ENCODE measurements at regions not wholly inside any gene's neighbourhood (a gene's known extent, or its start where the extent isn't known, plus 50 kb on each side); places are given as distances from the start of the nearest gene placed in this dataset.

GRCh38 chr16:26273607-26274006 is 581.8 kb downstream of the HS3ST4 start:
- no peaks in the 10 kb centered on the region for H3K4me1 Mint-ChIP-seq (ENCODE audit: unreplicated experiment)
- no peak for DNase-seq (ENCODE audit: low spot score)
- no peaks in the 10 kb centered on the region for H3K36me3 Mint-ChIP-seq (ENCODE audit: low read depth, unreplicated experiment)
- H3K27me3 Mint-ChIP-seq (ENCODE audit: unreplicated experiment), result no peaks in the 10 kb centered on the region
- H3K9me3 Mint-ChIP-seq (ENCODE audit: unreplicated experiment), result no peaks in the 10 kb centered on the region
- TF ChIP-seq CTCF (IDR thresholded peaks at IDR 0.05; ENCODE audit: unreplicated experiment), result no peak
- no peak overlapping the region for H3K4me3 Mint-ChIP-seq (ENCODE audit: unreplicated experiment)
- no peak overlapping the region for H3K27ac Mint-ChIP-seq (ENCODE audit: unreplicated experiment)

DNA sequence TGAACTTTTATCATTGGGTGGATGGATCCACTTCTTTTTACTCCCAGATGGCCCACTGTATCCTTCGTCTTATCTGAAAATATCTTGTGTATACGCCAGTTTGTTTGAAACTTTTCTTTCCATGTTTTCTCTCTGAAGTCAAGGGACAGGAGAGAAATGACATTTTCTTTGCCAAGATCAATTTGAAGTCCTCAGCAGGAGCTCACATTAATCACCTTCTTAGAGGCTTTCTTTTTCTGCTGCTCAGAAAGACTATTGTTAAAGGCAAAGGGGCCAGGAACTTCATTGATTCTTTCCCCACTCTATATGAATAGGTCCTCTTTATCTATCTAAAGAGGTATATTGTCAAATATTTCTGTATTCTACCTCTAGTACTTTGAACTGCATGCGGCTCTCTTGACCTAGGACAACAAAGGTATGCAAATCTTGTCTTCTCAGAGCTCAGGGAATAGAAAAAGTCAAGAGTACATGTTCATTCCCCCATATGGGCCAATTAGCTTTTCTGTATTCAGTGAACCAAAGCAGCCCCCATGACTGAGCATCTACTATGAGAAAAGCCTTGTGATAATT is 583.3 kb downstream of the HS3ST4 start:
- no peaks in the 10 kb centered on the region for H3K27me3 Mint-ChIP-seq (ENCODE audit: unreplicated experiment)
- no peak overlapping the region for H3K4me3 Mint-ChIP-seq (ENCODE audit: unreplicated experiment)
- TF ChIP-seq CTCF (IDR thresholded peaks at IDR 0.05; ENCODE audit: unreplicated experiment), result no peak
- H3K36me3 Mint-ChIP-seq (ENCODE audit: low read depth, unreplicated experiment), result peaks cover under 1% of the 10 kb centered on the region
- no peak overlapping the region for H3K27ac Mint-ChIP-seq (ENCODE audit: unreplicated experiment)
- H3K9me3 Mint-ChIP-seq (ENCODE audit: unreplicated experiment), result no peaks in the 10 kb centered on the region
- no peak for DNase-seq (ENCODE audit: low spot score)
- no peaks in the 10 kb centered on the region for H3K4me1 Mint-ChIP-seq (ENCODE audit: unreplicated experiment)

GRCh38 chr16:26276289-26276688 is 584.5 kb downstream of the HS3ST4 start:
- no peaks in the 10 kb centered on the region for H3K4me1 Mint-ChIP-seq (ENCODE audit: unreplicated experiment)
- H3K9me3 Mint-ChIP-seq (ENCODE audit: unreplicated experiment), result no peaks in the 10 kb centered on the region
- no peaks in the 10 kb centered on the region for H3K27me3 Mint-ChIP-seq (ENCODE audit: unreplicated experiment)
- H3K4me3 Mint-ChIP-seq (ENCODE audit: unreplicated experiment), result no peak overlapping the region
- TF ChIP-seq CTCF (IDR thresholded peaks at IDR 0.05; ENCODE audit: unreplicated experiment), result no peak
- no peak overlapping the region for H3K27ac Mint-ChIP-seq (ENCODE audit: unreplicated experiment)
- no peak for DNase-seq (ENCODE audit: low spot score)
- peaks cover 3% of the 10 kb centered on the region for H3K36me3 Mint-ChIP-seq (ENCODE audit: low read depth, unreplicated experiment)

GRCh38 chr16:26281381-26282110 is 589.8 kb downstream of the HS3ST4 start:
- Mint-ChIP-seq H3K4me3 (ENCODE audit: unreplicated experiment) (no peak overlapping the region), H3K27ac (ENCODE audit: unreplicated experiment) (no peak overlapping the region), H3K36me3 (ENCODE audit: low read depth, unreplicated experiment) (peaks cover 3% of the 10 kb centered on the region), H3K27me3 (ENCODE audit: unreplicated experiment) (no peaks in the 10 kb centered on the region), H3K9me3 (ENCODE audit: unreplicated experiment) (no peaks in the 10 kb centered on the region), H3K4me1 (ENCODE audit: unreplicated experiment) (no peaks in the 10 kb centered on the region)
- DNase-seq (ENCODE audit: low spot score), result no peak
- no peak for TF ChIP-seq CTCF (IDR thresholded peaks at IDR 0.05; ENCODE audit: unreplicated experiment)

GRCh38 chr16:26295625-26296304 is 604.0 kb downstream of the HS3ST4 start:
- no peaks in the 10 kb centered on the region for H3K9me3 Mint-ChIP-seq (ENCODE audit: unreplicated experiment)
- DNase-seq (ENCODE audit: low spot score), result no peak
- H3K4me1 Mint-ChIP-seq (ENCODE audit: unreplicated experiment), result no peaks in the 10 kb centered on the region
- no peaks in the 10 kb centered on the region for H3K27me3 Mint-ChIP-seq (ENCODE audit: unreplicated experiment)
- no peaks in the 10 kb centered on the region for H3K36me3 Mint-ChIP-seq (ENCODE audit: low read depth, unreplicated experiment)
- no peak overlapping the region for H3K4me3 Mint-ChIP-seq (ENCODE audit: unreplicated experiment)
- no peak overlapping the region for H3K27ac Mint-ChIP-seq (ENCODE audit: unreplicated experiment)
- TF ChIP-seq CTCF (IDR thresholded peaks at IDR 0.05; ENCODE audit: unreplicated experiment), result no peak

Measured in endothelial cell (in vitro differentiated cells).